Liver (tissue), 8 donors: ENCODE measurements at regions not wholly inside any gene's neighbourhood (a gene's known extent, or its start where the extent isn't known, plus 50 kb on each side); places are given as distances from the start of the nearest gene placed in this dataset.

Experiments used
- DNase-seq: peaks from one replicate; pipeline ENCODE4 v3.0.0-alpha.2; 2017; ENCODE audit warnings: low spot score
- H3K27ac ChIP-seq, 2 donors: one replicate each; pipeline ENCODE4 v1.7.0; 2013; ENCODE audit warnings: inconsistent platforms in 2 of 2, low read length in 2 of 2, control low read depth in 1 of 2, low read depth in 1 of 2, mild to moderate bottlenecking in 1 of 2
- H3K27me3 ChIP-seq, 4 donors: one replicate each; pipeline versions ENCODE4 v1.6.1 to v1.7.0; 2013; ENCODE audit warnings: low read length in 3 of 4, inconsistent platforms in 1 of 4, mild to moderate bottlenecking in 1 of 4, moderate library complexity in 1 of 4; ENCODE audit not compliant: control insufficient read depth in 4 of 4, insufficient read depth in 4 of 4
- H3K36me3 ChIP-seq, 4 donors: one replicate each; pipeline versions ENCODE4 v1.6.1 to v1.7.0; 2013; ENCODE audit warnings: low read length in 3 of 4, mild to moderate bottlenecking in 3 of 4, low read depth in 1 of 4, moderate library complexity in 1 of 4; ENCODE audit not compliant: control insufficient read depth in 4 of 4, insufficient read depth in 3 of 4
- H3K4me1 ChIP-seq, 4 donors: one replicate each; pipeline versions ENCODE4 v1.6.1 to v1.7.0; 2013; ENCODE audit warnings: low read length in 3 of 4, mild to moderate bottlenecking in 3 of 4, moderate library complexity in 1 of 4; ENCODE audit not compliant: control insufficient read depth in 4 of 4, insufficient read depth in 4 of 4
- H3K4me3 ChIP-seq, 3 donors: one replicate each; pipeline versions ENCODE4 v1.6.1 to v1.7.0; 2013; ENCODE audit warnings: low read length in 3 of 3, control low read depth in 1 of 3, low read depth in 1 of 3, mild to moderate bottlenecking in 1 of 3
- H3K9ac ChIP-seq, 2 donors: one replicate each; pipeline ENCODE4 v1.7.0; 2013; ENCODE audit warnings: low read length in 2 of 2, mild to moderate bottlenecking in 2 of 2, moderate library complexity in 2 of 2, control low read depth in 1 of 2, low read depth in 1 of 2
- H3K9me3 ChIP-seq, 4 donors: one replicate each; pipeline versions ENCODE4 v1.6.1 to v1.7.0; 2013; ENCODE audit warnings: low read length in 3 of 4; ENCODE audit not compliant: control insufficient read depth in 4 of 4
- EGR1 ChIP-seq, 2 donors: IDR thresholded peaks; 2 replicates each; pipeline ENCODE4 v1.6.1; 2016 to 2018; ENCODE audit warnings: antibody characterized with exemption in 2 of 2, low read depth in 2 of 2
- GABPA ChIP-seq, 2 donors: IDR thresholded peaks in 1 of 2; conservative IDR thresholded peaks in 1 of 2; 2 replicates each; pipeline ENCODE4 v1.6.1; 2016; ENCODE audit warnings: antibody characterized with exemption in 2 of 2, mild to moderate bottlenecking in 1 of 2, moderate library complexity in 1 of 2
- HNF4G ChIP-seq: IDR thresholded peaks from 2 replicates; pipeline ENCODE4 v1.6.1; 2016; ENCODE audit warnings: antibody characterized with exemption
- JUND ChIP-seq, 2 donors: IDR thresholded peaks; 2 replicates each; pipeline ENCODE4 v1.6.1; 2016; ENCODE audit warnings: antibody characterized with exemption in 2 of 2
- NR2F2 ChIP-seq: IDR thresholded peaks from 2 replicates; pipeline ENCODE4 v1.6.1; 2016; ENCODE audit warnings: antibody characterized with exemption
- RXRA ChIP-seq, 2 donors: IDR thresholded peaks; 2 replicates each; pipeline ENCODE4 v1.6.1; 2017 to 2018; ENCODE audit warnings: antibody characterized with exemption in 2 of 2, mild to moderate bottlenecking in 1 of 2
- SP1 ChIP-seq: IDR thresholded peaks from 2 replicates; pipeline ENCODE4 v1.6.1; 2018; ENCODE audit warnings: antibody characterized with exemption, mild to moderate bottlenecking
- TAF1 ChIP-seq: conservative IDR thresholded peaks from 2 replicates; pipeline ENCODE4 v1.6.1; 2016; ENCODE audit warnings: antibody characterized with exemption, mild to moderate bottlenecking
- YY1 ChIP-seq: IDR thresholded peaks from 2 replicates; pipeline ENCODE4 v1.6.1; 2016; ENCODE audit warnings: antibody characterized with exemption, mild to moderate bottlenecking
- WGBS: extraction: QIAGEN DNeasy Blood & Tissue Kit; methylation state at CpG from one replicate; pipeline ENCODE4 v1.1.7; 2013; 5-methylcytosine and 5-hydroxymethylcytosine counted together
- TF ChIP-seq, protein P1 (sequence below): IDR thresholded peaks from 2 replicates; pipeline ENCODE4 v1.6.1; 2016; ENCODE audit warnings: antibody characterized with exemption, mild to moderate bottlenecking
- TF ChIP-seq, protein P2 (sequence below): fragments of 150-350 bp; IDR thresholded peaks from 2 replicates; pipeline ENCODE4 v1.5.1; 2017; ENCODE audit warnings: improper control_type of control experiment, low read depth, low read length; ENCODE audit not compliant: missing input control
- donor health status: healthy.
- donor health status: healthy.
- donor health status: healthy.
- donor health status: healthy.
- donor health status: healthy.

DNA sequence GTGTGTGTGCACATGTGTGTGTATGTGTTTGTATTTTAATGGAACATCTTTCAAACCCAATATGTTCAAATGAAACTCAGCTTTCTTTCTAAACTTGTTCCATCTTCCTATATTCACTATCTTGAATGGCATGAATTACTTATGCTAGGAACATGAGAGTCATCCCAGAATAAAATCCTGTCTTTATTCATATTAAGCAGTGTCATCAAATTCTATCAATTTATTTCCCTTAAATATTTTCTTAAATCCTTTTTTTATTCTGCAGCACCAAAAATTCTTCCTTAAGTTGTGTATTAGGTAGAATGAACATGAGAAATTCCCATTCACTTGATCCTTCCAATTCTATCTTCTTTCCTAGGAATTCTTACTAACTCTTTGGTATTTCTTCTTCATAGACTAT lies 146.6 kb upstream of the PCDH15 start:
- TF ChIP-seq GABPA (IDR thresholded peaks at IDR 0.05 in 1 of 2, conservative IDR thresholded peaks at IDR 0.05 in 1 of 2) (no peak), HNF4G (no peak), RXRA (IDR thresholded peaks at IDR 0.05) (no peak), TAF1 (no peak), SP1 (no peak), YY1 (no peak), EGR1 (IDR thresholded peaks at IDR 0.05; ENCODE audit: low read depth in 2 of 2) (no peak), NR2F2 (no peak), JUND (IDR thresholded peaks at IDR 0.05) (no peak)
- TF ChIP-seq, protein P1, sequence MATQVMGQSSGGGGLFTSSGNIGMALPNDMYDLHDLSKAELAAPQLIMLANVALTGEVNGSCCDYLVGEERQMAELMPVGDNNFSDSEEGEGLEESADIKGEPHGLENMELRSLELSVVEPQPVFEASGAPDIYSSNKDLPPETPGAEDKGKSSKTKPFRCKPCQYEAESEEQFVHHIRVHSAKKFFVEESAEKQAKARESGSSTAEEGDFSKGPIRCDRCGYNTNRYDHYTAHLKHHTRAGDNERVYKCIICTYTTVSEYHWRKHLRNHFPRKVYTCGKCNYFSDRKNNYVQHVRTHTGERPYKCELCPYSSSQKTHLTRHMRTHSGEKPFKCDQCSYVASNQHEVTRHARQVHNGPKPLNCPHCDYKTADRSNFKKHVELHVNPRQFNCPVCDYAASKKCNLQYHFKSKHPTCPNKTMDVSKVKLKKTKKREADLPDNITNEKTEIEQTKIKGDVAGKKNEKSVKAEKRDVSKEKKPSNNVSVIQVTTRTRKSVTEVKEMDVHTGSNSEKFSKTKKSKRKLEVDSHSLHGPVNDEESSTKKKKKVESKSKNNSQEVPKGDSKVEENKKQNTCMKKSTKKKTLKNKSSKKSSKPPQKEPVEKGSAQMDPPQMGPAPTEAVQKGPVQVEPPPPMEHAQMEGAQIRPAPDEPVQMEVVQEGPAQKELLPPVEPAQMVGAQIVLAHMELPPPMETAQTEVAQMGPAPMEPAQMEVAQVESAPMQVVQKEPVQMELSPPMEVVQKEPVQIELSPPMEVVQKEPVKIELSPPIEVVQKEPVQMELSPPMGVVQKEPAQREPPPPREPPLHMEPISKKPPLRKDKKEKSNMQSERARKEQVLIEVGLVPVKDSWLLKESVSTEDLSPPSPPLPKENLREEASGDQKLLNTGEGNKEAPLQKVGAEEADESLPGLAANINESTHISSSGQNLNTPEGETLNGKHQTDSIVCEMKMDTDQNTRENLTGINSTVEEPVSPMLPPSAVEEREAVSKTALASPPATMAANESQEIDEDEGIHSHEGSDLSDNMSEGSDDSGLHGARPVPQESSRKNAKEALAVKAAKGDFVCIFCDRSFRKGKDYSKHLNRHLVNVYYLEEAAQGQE, result no peak
- TF ChIP-seq, protein P2, sequence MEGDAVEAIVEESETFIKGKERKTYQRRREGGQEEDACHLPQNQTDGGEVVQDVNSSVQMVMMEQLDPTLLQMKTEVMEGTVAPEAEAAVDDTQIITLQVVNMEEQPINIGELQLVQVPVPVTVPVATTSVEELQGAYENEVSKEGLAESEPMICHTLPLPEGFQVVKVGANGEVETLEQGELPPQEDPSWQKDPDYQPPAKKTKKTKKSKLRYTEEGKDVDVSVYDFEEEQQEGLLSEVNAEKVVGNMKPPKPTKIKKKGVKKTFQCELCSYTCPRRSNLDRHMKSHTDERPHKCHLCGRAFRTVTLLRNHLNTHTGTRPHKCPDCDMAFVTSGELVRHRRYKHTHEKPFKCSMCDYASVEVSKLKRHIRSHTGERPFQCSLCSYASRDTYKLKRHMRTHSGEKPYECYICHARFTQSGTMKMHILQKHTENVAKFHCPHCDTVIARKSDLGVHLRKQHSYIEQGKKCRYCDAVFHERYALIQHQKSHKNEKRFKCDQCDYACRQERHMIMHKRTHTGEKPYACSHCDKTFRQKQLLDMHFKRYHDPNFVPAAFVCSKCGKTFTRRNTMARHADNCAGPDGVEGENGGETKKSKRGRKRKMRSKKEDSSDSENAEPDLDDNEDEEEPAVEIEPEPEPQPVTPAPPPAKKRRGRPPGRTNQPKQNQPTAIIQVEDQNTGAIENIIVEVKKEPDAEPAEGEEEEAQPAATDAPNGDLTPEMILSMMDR, result no peak
- no peak overlapping the region for H3K9ac ChIP-seq
- H3K27me3 ChIP-seq, result no peaks in the 10 kb centered on the region
- no peak for DNase-seq
- H3K27ac ChIP-seq, result no peak overlapping the region
- H3K4me1 ChIP-seq, result no peaks in the 10 kb centered on the region
- no peaks in the 10 kb centered on the region for H3K36me3 ChIP-seq
- H3K9me3 ChIP-seq, result no peaks in the 10 kb centered on the region
- H3K4me3 ChIP-seq, result no peak overlapping the region

DNA sequence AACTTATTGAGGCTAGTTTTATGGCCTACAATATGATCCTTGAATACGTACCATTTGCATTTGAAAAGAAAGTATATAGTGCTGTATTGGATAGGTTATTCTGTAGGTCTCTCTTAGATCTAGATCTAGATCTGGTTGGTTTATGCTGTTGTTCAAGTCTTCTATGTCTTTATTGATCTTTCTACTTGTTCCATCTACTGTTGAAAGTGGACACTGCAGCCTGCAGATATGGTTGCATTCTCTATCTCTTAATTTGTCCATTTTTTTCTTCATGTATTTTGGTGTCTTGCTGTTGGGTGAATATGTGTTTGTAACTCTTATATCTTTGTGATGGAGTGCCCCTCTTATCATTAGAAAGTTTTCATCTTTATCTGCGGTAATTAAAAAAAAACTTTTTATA lies 139.4 kb upstream of the PCDH15 start:
- Histone ChIP-seq H3K36me3 (no peaks in the 10 kb centered on the region), H3K9ac (no peak overlapping the region), H3K27me3 (no peaks in the 10 kb centered on the region), H3K4me1 (no peaks in the 10 kb centered on the region), H3K27ac (no peak overlapping the region), H3K9me3 (no peaks in the 10 kb centered on the region), H3K4me3 (no peak overlapping the region)
- WGBS, result 89% methylated on average over 2 of the region's 2 CpGs
- DNase-seq, result no peak
- TF ChIP-seq, protein P2, result peak; percentile 10
- TF ChIP-seq GABPA (IDR thresholded peaks at IDR 0.05 in 1 of 2, conservative IDR thresholded peaks at IDR 0.05 in 1 of 2), result no peak
